CD14-positive monocyte (primary cell): ENCODE measurements at regions not wholly inside any gene's neighbourhood (a gene's known extent, or its start where the extent isn't known, plus 50 kb on each side); places are given as distances from the start of the nearest gene placed in this dataset.

Source experiments
- DNase-seq, 3 donors: peaks; one replicate each; pipeline ENCODE4 v3.0.0-alpha.2; 2011 to 2022
- H2AFZ ChIP-seq: 2 replicates; pipeline ENCODE4 v1.6.0; 2012; ENCODE audit warnings: mild to moderate bottlenecking, low read depth, low read length, inconsistent platforms; ENCODE audit not compliant: insufficient read depth, poor library complexity, severe bottlenecking
- H3K27ac ChIP-seq, 2 donors: 1 replicate in 1 of 2; 2 replicates in 1 of 2; pipeline ENCODE4 v1.5.1; 2012 to 2013; ENCODE audit warnings: low read length in 2 of 2, control low read depth in 1 of 2, inconsistent platforms in 1 of 2, low read depth in 1 of 2, mild to moderate bottlenecking in 1 of 2
- H3K27me3 ChIP-seq, 2 donors: one replicate each; pipeline versions ENCODE4 v1.6.0 to v1.6.1; 2011 to 2013; ENCODE audit warnings: low read length in 2 of 2; ENCODE audit not compliant: control insufficient read depth in 2 of 2, insufficient read depth in 2 of 2
- H3K36me3 ChIP-seq, 2 donors: replicated peaks in 1 of 2; 1 replicate in 1 of 2; 2 replicates in 1 of 2; pipeline versions ENCODE4 v1.5.1 to v1.6.1; 2012 to 2013; ENCODE audit warnings: low read length in 2 of 2, control low read depth in 1 of 2, inconsistent platforms in 1 of 2, mild to moderate bottlenecking in 1 of 2; ENCODE audit not compliant: insufficient read depth in 2 of 2, control insufficient read depth in 1 of 2
- H3K4me1 ChIP-seq, 2 donors: 1 replicate in 1 of 2; 2 replicates in 1 of 2; pipeline versions ENCODE4 v1.5.1 to v1.6.1; 2012 to 2013; ENCODE audit warnings: low read length in 2 of 2, control low read depth in 1 of 2, inconsistent platforms in 1 of 2, mild to moderate bottlenecking in 1 of 2, moderate library complexity in 1 of 2; ENCODE audit not compliant: insufficient read depth in 2 of 2, control insufficient read depth in 1 of 2
- H3K4me2 ChIP-seq: replicated peaks from 2 replicates; pipeline ENCODE3; 2012; ENCODE audit warnings: low read length, moderate library complexity, mild to moderate bottlenecking; ENCODE audit not compliant: poor library complexity, severe bottlenecking; ENCODE audit errors: extremely low read depth
- H3K4me3 ChIP-seq, 3 experiments: fragments of 200-600 bp in 1 of 3; sonication (generic) in 1 of 3; replicated peaks in 1 of 3; 1 replicate in 2 of 3; 2 replicates in 1 of 3; pipeline ENCODE4 v1.5.1; 2011 to 2013; ENCODE audit warnings: low read length in 3 of 3, mild to moderate bottlenecking in 3 of 3, control low read depth in 2 of 3, low read depth in 2 of 3, inconsistent platforms in 1 of 3, moderate library complexity in 1 of 3
- H3K79me2 ChIP-seq: 2 replicates; pipeline ENCODE4 v1.6.0; 2012; ENCODE audit warnings: mild to moderate bottlenecking, control low read depth, inconsistent platforms, low read length, moderate library complexity; ENCODE audit not compliant: insufficient read depth
- H3K9ac ChIP-seq: 2 replicates; pipeline ENCODE4 v1.6.0; 2017; ENCODE audit warnings: low read length, mild to moderate bottlenecking; ENCODE audit not compliant: insufficient read depth, poor library complexity, severe bottlenecking
- H3K9me3 ChIP-seq, 2 donors: replicated peaks in 1 of 2; 1 replicate in 1 of 2; 2 replicates in 1 of 2; pipeline versions ENCODE4 v1.5.1 to v1.6.1; 2012 to 2013; ENCODE audit warnings: low read length in 2 of 2, control low read depth in 1 of 2; ENCODE audit not compliant: control insufficient read depth in 1 of 2, insufficient read depth in 1 of 2
- H4K20me1 ChIP-seq: 2 replicates; pipeline ENCODE4 v1.6.0; 2012; ENCODE audit warnings: mild to moderate bottlenecking, low read length, control low read depth, moderate library complexity; ENCODE audit not compliant: insufficient read depth
- H3K27ac Mint-ChIP-seq, 7 donors: one replicate each; pipeline ENCODE4 v1.8.0; 2020; ENCODE audit warnings: mild to moderate bottlenecking in 7 of 7, mixed read lengths in 7 of 7, moderate library complexity in 6 of 7, inconsistent platforms in 2 of 7
- H3K27me3 Mint-ChIP-seq, 3 donors: one replicate each; pipeline ENCODE4 v1.8.0; 2021 to 2022; ENCODE audit warnings: low read depth in 3 of 3, mild to moderate bottlenecking in 3 of 3, mixed read lengths in 3 of 3, moderate library complexity in 3 of 3, inconsistent platforms in 1 of 3
- H3K36me3 Mint-ChIP-seq, 2 donors: one replicate each; pipeline ENCODE4 v1.8.0; 2020; ENCODE audit warnings: mixed read lengths in 2 of 2, inconsistent platforms in 1 of 2, mild to moderate bottlenecking in 1 of 2
- H3K4me1 Mint-ChIP-seq: one replicate; pipeline ENCODE4 v1.8.0; 2020; ENCODE audit warnings: mild to moderate bottlenecking, mixed read lengths
- H3K4me3 Mint-ChIP-seq, 2 donors: one replicate each; pipeline ENCODE4 v1.8.0; 2020; ENCODE audit warnings: mild to moderate bottlenecking in 2 of 2, mixed read lengths in 2 of 2, moderate library complexity in 1 of 2
- H3K9me3 Mint-ChIP-seq, 7 donors: one replicate each; pipeline ENCODE4 v1.8.0; 2020 to 2022; ENCODE audit warnings: mixed read lengths in 7 of 7, mild to moderate bottlenecking in 6 of 7, moderate library complexity in 6 of 7, inconsistent platforms in 2 of 7
- WGBS: methylation state at CpG from one replicate; pipeline ENCODE4 v1.1.5; 2013; ENCODE audit warnings: missing lambda C conversion rate; ENCODE audit not compliant: insufficient coverage; 5-methylcytosine and 5-hydroxymethylcytosine counted together
- intact Hi-C, 2 donors: fragments of 100-400 bp; cut with micrococcal nuclease; formaldehyde crosslinking; loops; one replicate each; pipeline versions ENCODE4 v1.15.0 to v1.15.1; 2023
- TF ChIP-seq, protein P1 (sequence below): fragments of 200-600 bp; IDR thresholded peaks from one replicate; pipeline ENCODE4 v1.8.0; 2022; ENCODE audit warnings: antibody characterized with exemption, mild to moderate bottlenecking

DNA sequence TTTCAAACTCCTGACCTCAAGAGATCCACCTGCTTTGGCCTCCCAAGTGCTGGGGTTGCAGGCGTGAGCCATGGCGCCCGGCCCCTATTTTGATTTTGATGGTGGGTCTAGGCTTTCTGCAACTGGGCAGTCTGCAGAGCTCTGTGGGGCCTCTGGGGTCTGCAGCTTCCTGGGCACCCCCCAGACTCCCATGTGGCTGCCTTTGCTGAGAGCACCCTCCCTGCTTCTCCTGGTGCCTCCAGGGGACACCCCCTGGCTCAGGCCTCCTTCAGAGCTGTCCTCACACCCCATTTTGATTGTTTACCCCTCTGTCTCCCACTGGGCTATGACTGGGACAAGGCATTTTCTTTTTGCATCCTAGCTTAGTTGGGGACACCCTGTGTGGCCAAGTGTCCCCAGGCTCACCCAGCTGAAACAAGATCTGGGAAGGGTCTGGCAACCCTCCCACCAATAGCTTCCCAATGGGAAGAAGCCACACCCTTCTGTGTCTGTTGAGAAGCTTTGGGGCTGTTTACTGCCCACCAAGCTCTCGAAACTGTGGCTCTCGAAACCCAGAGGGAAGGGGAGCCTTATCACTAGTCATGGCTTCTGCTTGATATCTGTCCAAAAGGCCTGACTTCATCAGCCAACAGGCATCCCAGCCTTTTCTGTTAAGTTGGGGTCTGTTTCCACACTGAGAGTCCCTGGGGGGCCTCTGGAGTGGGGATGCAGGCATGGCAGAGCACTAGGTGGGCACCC, 204.4 kb upstream of the IER5L start:
- H3K4me3 Mint-ChIP-seq = peak overlapping the region; percentile 76 to 88
- no peaks in the 10 kb centered on the region for H4K20me1 ChIP-seq
- peaks cover 26 to 38% of the 10 kb centered on the region in 2 donors for H3K4me1 ChIP-seq
- H3K36me3 Mint-ChIP-seq = peaks cover 0 to 2% of the 10 kb centered on the region in 2 donors
- peak overlapping the region; percentile 85 to 98 (median 89) for H3K27ac Mint-ChIP-seq
- WGBS = 20% methylated on average over 2 of the region's 5 CpGs
- peak overlapping the region; percentile 98 for H3K9ac ChIP-seq
- H3K36me3 ChIP-seq = no peaks in the 10 kb centered on the region
- H3K9me3 Mint-ChIP-seq = peaks cover 0 to 2% (median 0%) of the 10 kb centered on the region in 7 donors
- H2AFZ ChIP-seq = peak overlapping the region; percentile 86
- no peak for DNase-seq
- intact Hi-C loops = loop anchor here (2.0 to 5.0 kb wide), 4 partner anchors 30 to 55 kb away; no protein-coding TSS in a partner anchor
- peak overlapping the region; percentile 41 to 79 (median 59) for H3K4me3 ChIP-seq
- H3K79me2 ChIP-seq = no peaks in the 10 kb centered on the region
- TF ChIP-seq, protein P1, sequence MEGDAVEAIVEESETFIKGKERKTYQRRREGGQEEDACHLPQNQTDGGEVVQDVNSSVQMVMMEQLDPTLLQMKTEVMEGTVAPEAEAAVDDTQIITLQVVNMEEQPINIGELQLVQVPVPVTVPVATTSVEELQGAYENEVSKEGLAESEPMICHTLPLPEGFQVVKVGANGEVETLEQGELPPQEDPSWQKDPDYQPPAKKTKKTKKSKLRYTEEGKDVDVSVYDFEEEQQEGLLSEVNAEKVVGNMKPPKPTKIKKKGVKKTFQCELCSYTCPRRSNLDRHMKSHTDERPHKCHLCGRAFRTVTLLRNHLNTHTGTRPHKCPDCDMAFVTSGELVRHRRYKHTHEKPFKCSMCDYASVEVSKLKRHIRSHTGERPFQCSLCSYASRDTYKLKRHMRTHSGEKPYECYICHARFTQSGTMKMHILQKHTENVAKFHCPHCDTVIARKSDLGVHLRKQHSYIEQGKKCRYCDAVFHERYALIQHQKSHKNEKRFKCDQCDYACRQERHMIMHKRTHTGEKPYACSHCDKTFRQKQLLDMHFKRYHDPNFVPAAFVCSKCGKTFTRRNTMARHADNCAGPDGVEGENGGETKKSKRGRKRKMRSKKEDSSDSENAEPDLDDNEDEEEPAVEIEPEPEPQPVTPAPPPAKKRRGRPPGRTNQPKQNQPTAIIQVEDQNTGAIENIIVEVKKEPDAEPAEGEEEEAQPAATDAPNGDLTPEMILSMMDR = no peak
- peaks cover 2% of the 10 kb centered on the region in 3 donors for H3K27me3 Mint-ChIP-seq
- H3K27ac ChIP-seq = peak overlapping the region; percentile 91 to 96
- no peaks in the 10 kb centered on the region for H3K27me3 ChIP-seq
- H3K9me3 ChIP-seq = no peaks in the 10 kb centered on the region
- peak overlapping the region; percentile 86 for H3K4me2 ChIP-seq
- peaks cover 38% of the 10 kb centered on the region for H3K4me1 Mint-ChIP-seq

DNA sequence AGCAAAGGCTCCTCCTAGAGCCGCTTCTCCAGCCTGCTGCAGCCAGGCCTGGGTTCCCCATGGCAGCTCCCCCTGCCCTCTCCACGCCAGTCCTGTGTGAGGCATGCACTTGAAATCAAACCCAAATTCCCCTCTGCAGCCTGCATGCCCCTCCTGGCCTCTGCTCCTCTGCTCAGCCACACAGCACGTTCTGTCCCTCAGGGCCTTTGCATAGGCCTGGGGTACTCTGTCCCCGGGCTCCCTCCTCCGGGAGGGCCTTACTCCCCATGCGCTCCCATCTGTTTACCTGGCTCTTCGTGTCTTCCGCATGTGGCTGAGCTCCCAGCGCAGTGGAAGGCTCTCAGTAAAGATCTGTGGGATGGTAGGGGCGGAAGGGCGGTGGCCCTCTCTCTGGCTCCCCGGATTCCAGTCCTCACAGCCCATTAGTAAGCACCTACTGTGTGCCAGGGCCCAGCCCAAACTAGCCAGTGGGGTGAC, 203.5 kb upstream of the IER5L start:
- intact Hi-C loops = loop anchor here (5.0 kb wide), 3 partner anchors 34 to 54 kb away; no protein-coding TSS in a partner anchor
- WGBS = 97% methylated on average over 8 of the region's 12 CpGs
- Histone ChIP-seq H3K4me3 (no peak overlapping the region), H3K27ac (no peak overlapping the region), H3K4me2 (no peak overlapping the region), H3K27me3 (no peaks in the 10 kb centered on the region), H3K4me1 (peaks cover 23 to 33% of the 10 kb centered on the region in 2 donors), H3K36me3 (no peaks in the 10 kb centered on the region), H4K20me1 (no peaks in the 10 kb centered on the region), H2AFZ (no peak overlapping the region), H3K9ac (no peak overlapping the region), H3K79me2 (no peaks in the 10 kb centered on the region), H3K9me3 (no peaks in the 10 kb centered on the region)
- peak overlapping the region in 1 of 7 donors; percentile 41 for H3K27ac Mint-ChIP-seq
- TF ChIP-seq, protein P1 = no peak
- peaks cover 2% of the 10 kb centered on the region in 3 donors for H3K27me3 Mint-ChIP-seq
- no peak for DNase-seq
- H3K36me3 Mint-ChIP-seq = peaks cover 0 to 2% of the 10 kb centered on the region in 2 donors
- peaks cover 35% of the 10 kb centered on the region for H3K4me1 Mint-ChIP-seq
- H3K9me3 Mint-ChIP-seq = peaks cover 0 to 2% (median 0%) of the 10 kb centered on the region in 7 donors
- no peak overlapping the region for H3K4me3 Mint-ChIP-seq
